Hepatocyte (in vitro differentiated cells): ENCODE measurements at regions not wholly inside any gene's neighbourhood (a gene's known extent, or its start where the extent isn't known, plus 50 kb on each side); places are given as distances from the start of the nearest gene placed in this dataset.
"Not testable (repeated sequence)": the region's sequence is repeated elsewhere in the genome, so short reads cannot be mapped to it uniquely, and the experiment has no call there.

Experiments
- DNase-seq: peaks from one replicate; pipeline ENCODE4 v3.0.0-alpha.2; 2016; ENCODE audit warnings: low spot score
- H2AFZ ChIP-seq: fragments of 200-600 bp; sonication (generic); 2 replicates; pipeline ENCODE4 v1.6.0; 2016; ENCODE audit warnings: antibody characterized with exemption, mild to moderate bottlenecking
- H3K27ac ChIP-seq: fragments of 200-600 bp; sonication (generic); 2 replicates; pipeline ENCODE4 v1.5.1; 2016; ENCODE audit warnings: mild to moderate bottlenecking
- H3K27me3 ChIP-seq: fragments of 200-600 bp; sonication (generic); 2 replicates; pipeline ENCODE4 v1.6.1; 2016
- H3K36me3 ChIP-seq: fragments of 200-600 bp; sonication (generic); replicated peaks from 2 replicates; pipeline ENCODE4 v1.5.1; 2016; ENCODE audit warnings: low read depth; ENCODE audit not compliant: insufficient read depth
- H3K4me1 ChIP-seq: fragments of 200-600 bp; sonication (generic); 2 replicates; pipeline ENCODE4 v1.5.1; 2016; ENCODE audit warnings: mild to moderate bottlenecking, moderate library complexity; ENCODE audit not compliant: insufficient read depth
- H3K4me2 ChIP-seq: fragments of 200-600 bp; sonication (generic); 2 replicates; pipeline ENCODE4 v1.6.0; 2016
- H3K4me3 ChIP-seq: fragments of 200-600 bp; sonication (generic); 2 replicates; pipeline ENCODE4 v1.5.1; 2016; ENCODE audit warnings: mild to moderate bottlenecking
- H3K79me2 ChIP-seq: fragments of 200-600 bp; sonication (generic); 2 replicates; pipeline ENCODE4 v1.6.0; 2017; ENCODE audit warnings: mild to moderate bottlenecking
- H3K9me2 ChIP-seq: fragments of 200-600 bp; sonication (generic); replicated peaks from 2 replicates; pipeline ENCODE4 v1.6.0; 2017; ENCODE audit warnings: mild to moderate bottlenecking; ENCODE audit not compliant: insufficient read depth
- H3K9me3 ChIP-seq: fragments of 200-600 bp; sonication (generic); 2 replicates; pipeline ENCODE4 v1.5.1; 2016; ENCODE audit warnings: low read depth, mild to moderate bottlenecking
- H4K20me1 ChIP-seq: fragments of 200-600 bp; sonication (generic); 2 replicates; pipeline ENCODE4 v1.6.0; 2016; ENCODE audit warnings: mild to moderate bottlenecking; ENCODE audit not compliant: insufficient read depth, poor library complexity, severe bottlenecking
- CTCF ChIP-seq: fragments of 200-600 bp; sonication (generic); IDR thresholded peaks from 2 replicates; pipeline ENCODE4 v1.5.1; 2016; ENCODE audit warnings: antibody characterized with exemption, mild to moderate bottlenecking; ENCODE audit not compliant: poor library complexity
- EZH2 ChIP-seq: fragments of 200-600 bp; sonication (generic); IDR thresholded peaks from 2 replicates; pipeline ENCODE4 v1.6.1; 2016; ENCODE audit warnings: antibody characterized with exemption, mild to moderate bottlenecking, borderline replicate concordance
- EZH2phosphoT487 ChIP-seq: fragments of 200-600 bp; sonication (generic); IDR thresholded peaks from one replicate; pipeline ENCODE4 v1.6.1; 2018; ENCODE audit warnings: antibody characterized with exemption, mild to moderate bottlenecking, low read depth, moderate library complexity; ENCODE audit not compliant: unreplicated experiment, severe bottlenecking
- WGBS: methylation state at CpG from one replicate; pipeline ENCODE4 v1.1.6; 2016; ENCODE audit warnings: low lambda C conversion rate; ENCODE audit errors: missing lambda C conversion rate; 5-methylcytosine and 5-hydroxymethylcytosine counted together

- WGBS: 98% methylated on average over 2 of the region's 2 CpGs
- H3K27ac ChIP-seq: no peak overlapping the region
Observed at GRCh38 chr3:116512281-116512680, 67.0 kb upstream of the LSAMP start.

GRCh38 chr3:116512931-116513330 lies 67.6 kb upstream of the LSAMP start:
- Histone ChIP-seq H3K9me2 (no peaks in the 10 kb centered on the region), H3K27ac (no peak overlapping the region), H3K4me1 (no peaks in the 10 kb centered on the region), H3K27me3 (no peaks in the 10 kb centered on the region), H3K36me3 (no peaks in the 10 kb centered on the region), H3K9me3 (no peaks in the 10 kb centered on the region), H4K20me1 (no peaks in the 10 kb centered on the region), H3K4me2 (no peak overlapping the region), H2AFZ (no peak overlapping the region), H3K79me2 (no peaks in the 10 kb centered on the region), H3K4me3 (no peak overlapping the region)
- 87% methylated on average over 2 of the region's 2 CpGs for WGBS
- TF ChIP-seq EZH2phosphoT487: no peak
- no peak for TF ChIP-seq EZH2
- no peak for TF ChIP-seq CTCF
- DNase-seq: no peak

More at GRCh38 chr3:116512281-116512680, 67.0 kb upstream of the LSAMP start:
- H3K79me2 ChIP-seq: no peaks in the 10 kb centered on the region
- no peak overlapping the region for H3K4me2 ChIP-seq
- H4K20me1 ChIP-seq: no peaks in the 10 kb centered on the region
- TF ChIP-seq EZH2phosphoT487: no peak
- TF ChIP-seq EZH2: no peak
- no peak for TF ChIP-seq CTCF
- H2AFZ ChIP-seq: no peak overlapping the region
- H3K9me2 ChIP-seq: no peaks in the 10 kb centered on the region
- no peaks in the 10 kb centered on the region for H3K9me3 ChIP-seq
- no peak for DNase-seq
- no peaks in the 10 kb centered on the region for H3K4me1 ChIP-seq
- H3K36me3 ChIP-seq: no peaks in the 10 kb centered on the region
- no peak overlapping the region for H3K4me3 ChIP-seq
- H3K27me3 ChIP-seq: no peaks in the 10 kb centered on the region

- Histone ChIP-seq H3K4me1 (no peaks in the 10 kb centered on the region), H3K27me3 (no peaks in the 10 kb centered on the region), H3K9me3 (no peaks in the 10 kb centered on the region), H3K9me2 (no peaks in the 10 kb centered on the region), H3K4me2 (no peak overlapping the region), H3K27ac (no peak overlapping the region), H3K4me3 (no peak overlapping the region), H4K20me1 (no peaks in the 10 kb centered on the region), H3K79me2 (no peaks in the 10 kb centered on the region), H2AFZ (no peak overlapping the region), H3K36me3 (no peaks in the 10 kb centered on the region)
- WGBS: 42% methylated on average over 2 of the region's 2 CpGs
- TF ChIP-seq CTCF (no peak), EZH2 (no peak), EZH2phosphoT487 (no peak)
- DNase-seq: no peak
Observed at GRCh38 chr3:116515973-116516372, 70.7 kb upstream of the LSAMP start.

- TF ChIP-seq CTCF (peak; percentile 37), EZH2 (no peak)
- Histone ChIP-seq H3K27me3 (no peaks in the 10 kb centered on the region), H3K79me2 (no peaks in the 10 kb centered on the region), H3K9me2 (no peaks in the 10 kb centered on the region), H3K9me3 (no peaks in the 10 kb centered on the region), H3K4me1 (no peaks in the 10 kb centered on the region), H4K20me1 (no peaks in the 10 kb centered on the region), H3K4me3 (no peak overlapping the region), H2AFZ (no peak overlapping the region), H3K36me3 (no peaks in the 10 kb centered on the region), H3K4me2 (no peak overlapping the region), H3K27ac (no peak overlapping the region)
- peak; percentile 5 for DNase-seq
- 77% methylated on average over 1 of the region's 1 CpG for WGBS
Observed at GRCh38 chr3:116517308-116517707, 72.0 kb upstream of the LSAMP start.

- H2AFZ ChIP-seq, H3K9me2 ChIP-seq, H3K9me3 ChIP-seq, H3K27ac ChIP-seq, H3K27me3 ChIP-seq, DNase-seq, H4K20me1 ChIP-seq, H3K4me2 ChIP-seq, H3K4me3 ChIP-seq, H3K79me2 ChIP-seq, H3K36me3 ChIP-seq, H3K4me1 ChIP-seq: not testable (repeated sequence)
- 100% methylated on average over 6 of the region's 26 CpGs for WGBS
Observed at GRCh38 chr3:116519101-116519500, 73.8 kb upstream of the LSAMP start.
